HepG2 (cell line): ENCODE measurements at regions not wholly inside any gene's neighbourhood (a gene's known extent, or its start where the extent isn't known, plus 50 kb on each side); places are given as distances from the start of the nearest gene placed in this dataset.

Experiments
- BHLHE40 ChIP-seq: IDR thresholded peaks from 2 replicates; pipeline ENCODE4 v1.6.1; 2011; ENCODE audit warnings: low read length, improper control_type of control experiment
- CBX5 ChIP-seq: sonication (generic); formaldehyde crosslinking; IDR thresholded peaks from 2 replicates; pipeline ENCODE4 v1.4.0; 2020; ENCODE audit warnings: missing genetic modification reagents, borderline replicate concordance
- EEA1 ChIP-seq: sonication (generic); formaldehyde crosslinking; IDR thresholded peaks from 2 replicates; pipeline ENCODE4 v1.5.1; 2020; ENCODE audit warnings: mild to moderate bottlenecking, missing genetic modification reagents, borderline replicate concordance
- KDM2A ChIP-seq: sonication (generic); formaldehyde crosslinking; IDR thresholded peaks from 2 replicates; pipeline ENCODE4 v1.4.0; 2020; ENCODE audit warnings: low read depth, missing genetic modification reagents, borderline replicate concordance
- KDM5A ChIP-seq: fragments of 200-600 bp; sonication (generic); IDR thresholded peaks from 2 replicates; pipeline ENCODE4 v1.7.0; 2018; ENCODE audit warnings: antibody characterized with exemption, mild to moderate bottlenecking, low read length, borderline replicate concordance
- MTF1 ChIP-seq: sonication (generic); formaldehyde crosslinking; IDR thresholded peaks from 2 replicates; pipeline ENCODE4 v1.5.0; 2020; ENCODE audit warnings: missing genetic modification reagents
- NKX3-1 ChIP-seq: sonication (generic); formaldehyde crosslinking; IDR thresholded peaks from 2 replicates; pipeline ENCODE4 v1.5.0; 2020; ENCODE audit warnings: missing genetic modification reagents
- RXRA ChIP-seq: sonication (generic); formaldehyde crosslinking; IDR thresholded peaks from 2 replicates; pipeline ENCODE4 v1.5.1; 2020; ENCODE audit warnings: missing genetic modification reagents
- ZNF263 ChIP-seq: sonication (generic); formaldehyde crosslinking; IDR thresholded peaks from 2 replicates; pipeline ENCODE4 v1.4.0; 2020; ENCODE audit warnings: missing genetic modification reagents
- ZNF556 ChIP-seq: sonication (generic); formaldehyde crosslinking; IDR thresholded peaks from 2 replicates; pipeline ENCODE4 v1.4.0; 2020; ENCODE audit warnings: mild to moderate bottlenecking, missing genetic modification reagents, borderline replicate concordance
- ZNF678 ChIP-seq: sonication (generic); formaldehyde crosslinking; IDR thresholded peaks from 2 replicates; pipeline ENCODE4 v1.4.0; 2020; ENCODE audit warnings: mild to moderate bottlenecking, missing genetic modification reagents
- ZNF775 ChIP-seq: sonication (generic); formaldehyde crosslinking; IDR thresholded peaks from 2 replicates; pipeline ENCODE4 v1.4.0; 2020; ENCODE audit warnings: missing genetic modification reagents, mild to moderate bottlenecking, moderate library complexity, borderline replicate concordance
- ZNF879 ChIP-seq: sonication (generic); formaldehyde crosslinking; IDR thresholded peaks from 2 replicates; pipeline ENCODE4 v1.8.1; 2023; ENCODE audit warnings: missing genetic modification reagents
- ZSCAN25 ChIP-seq: sonication (generic); formaldehyde crosslinking; IDR thresholded peaks from 2 replicates; pipeline ENCODE4 v1.8.0; 2022; ENCODE audit warnings: mild to moderate bottlenecking, missing genetic modification reagents
- TF ChIP-seq, protein P1 (sequence below), 2 experiments: sonication (generic) in 1 of 2; formaldehyde crosslinking in 1 of 2; IDR thresholded peaks; 2 replicates each; pipeline versions ENCODE4 v1.4.0 to v1.6.1; 2016 to 2020; ENCODE audit warnings: borderline replicate concordance in 1 of 2, low read depth in 1 of 2, mild to moderate bottlenecking in 1 of 2, missing genetic modification reagents in 1 of 2
- TF ChIP-seq, protein P2 (sequence below): sonication (generic); formaldehyde crosslinking; IDR thresholded peaks from 2 replicates; pipeline ENCODE4 v1.4.0; 2020; ENCODE audit warnings: missing genetic modification reagents, mild to moderate bottlenecking, borderline replicate concordance
- TF ChIP-seq, protein P3 (sequence below): sonication (generic); formaldehyde crosslinking; IDR thresholded peaks from 2 replicates; pipeline ENCODE4 v1.8.0; 2022; ENCODE audit warnings: missing genetic modification reagents, mild to moderate bottlenecking, moderate library complexity, borderline replicate concordance
- TF ChIP-seq, protein P4 (sequence below): sonication (generic); formaldehyde crosslinking; IDR thresholded peaks from 2 replicates; pipeline ENCODE4 v1.5.1; 2020; ENCODE audit warnings: missing genetic modification reagents, mild to moderate bottlenecking, borderline replicate concordance

DNA sequence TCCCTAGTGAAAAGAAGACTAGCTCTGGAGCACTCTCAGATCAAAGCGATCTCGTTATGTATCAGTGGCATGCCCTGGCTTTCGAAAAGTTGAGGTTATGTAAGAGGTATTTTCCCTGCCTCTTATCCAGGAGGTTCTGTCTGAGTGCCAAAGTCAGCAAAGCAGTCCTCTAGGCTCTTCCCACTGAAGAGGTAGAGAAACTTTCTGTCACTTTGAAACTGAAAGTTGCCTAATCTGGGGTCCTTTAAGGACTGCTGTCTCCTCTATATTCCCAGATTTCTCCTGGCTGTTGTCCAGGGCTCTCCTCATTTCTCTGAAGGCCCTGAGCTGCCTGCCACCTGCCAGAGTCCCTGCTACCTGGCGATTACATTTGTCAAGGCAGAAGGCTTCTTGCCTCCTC, 96.3 kb downstream of the B3GNT2 start (continued):
- TF ChIP-seq, protein P1, sequence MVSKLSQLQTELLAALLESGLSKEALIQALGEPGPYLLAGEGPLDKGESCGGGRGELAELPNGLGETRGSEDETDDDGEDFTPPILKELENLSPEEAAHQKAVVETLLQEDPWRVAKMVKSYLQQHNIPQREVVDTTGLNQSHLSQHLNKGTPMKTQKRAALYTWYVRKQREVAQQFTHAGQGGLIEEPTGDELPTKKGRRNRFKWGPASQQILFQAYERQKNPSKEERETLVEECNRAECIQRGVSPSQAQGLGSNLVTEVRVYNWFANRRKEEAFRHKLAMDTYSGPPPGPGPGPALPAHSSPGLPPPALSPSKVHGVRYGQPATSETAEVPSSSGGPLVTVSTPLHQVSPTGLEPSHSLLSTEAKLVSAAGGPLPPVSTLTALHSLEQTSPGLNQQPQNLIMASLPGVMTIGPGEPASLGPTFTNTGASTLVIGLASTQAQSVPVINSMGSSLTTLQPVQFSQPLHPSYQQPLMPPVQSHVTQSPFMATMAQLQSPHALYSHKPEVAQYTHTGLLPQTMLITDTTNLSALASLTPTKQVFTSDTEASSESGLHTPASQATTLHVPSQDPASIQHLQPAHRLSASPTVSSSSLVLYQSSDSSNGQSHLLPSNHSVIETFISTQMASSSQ (IDR thresholded peaks at IDR 0.05; ENCODE audit: low read depth) = no peak
- TF ChIP-seq, protein P1 (CRISPR knock-in tag; IDR thresholded peaks at IDR 0.05; ENCODE audit: borderline replicate concordance) = no peak
- TF ChIP-seq KDM5A (no peak), KDM2A (no peak), ZNF556 (no peak), ZNF678 (CRISPR knock-in tag) (no peak), CBX5 (CRISPR knock-in tag) (no peak), EEA1 (CRISPR knock-in tag) (no peak), MTF1 (CRISPR knock-in tag) (no peak), ZSCAN25 (CRISPR knock-in tag) (no peak), NKX3-1 (CRISPR knock-in tag) (no peak), RXRA (CRISPR knock-in tag) (no peak; the same call in 1 of the 2 replicates), BHLHE40 (no peak), ZNF879 (CRISPR knock-in tag) (no peak), ZNF775 (CRISPR knock-in tag) (no peak), ZNF263 (CRISPR knock-in tag) (peak; percentile 97)
- TF ChIP-seq, protein P2, sequence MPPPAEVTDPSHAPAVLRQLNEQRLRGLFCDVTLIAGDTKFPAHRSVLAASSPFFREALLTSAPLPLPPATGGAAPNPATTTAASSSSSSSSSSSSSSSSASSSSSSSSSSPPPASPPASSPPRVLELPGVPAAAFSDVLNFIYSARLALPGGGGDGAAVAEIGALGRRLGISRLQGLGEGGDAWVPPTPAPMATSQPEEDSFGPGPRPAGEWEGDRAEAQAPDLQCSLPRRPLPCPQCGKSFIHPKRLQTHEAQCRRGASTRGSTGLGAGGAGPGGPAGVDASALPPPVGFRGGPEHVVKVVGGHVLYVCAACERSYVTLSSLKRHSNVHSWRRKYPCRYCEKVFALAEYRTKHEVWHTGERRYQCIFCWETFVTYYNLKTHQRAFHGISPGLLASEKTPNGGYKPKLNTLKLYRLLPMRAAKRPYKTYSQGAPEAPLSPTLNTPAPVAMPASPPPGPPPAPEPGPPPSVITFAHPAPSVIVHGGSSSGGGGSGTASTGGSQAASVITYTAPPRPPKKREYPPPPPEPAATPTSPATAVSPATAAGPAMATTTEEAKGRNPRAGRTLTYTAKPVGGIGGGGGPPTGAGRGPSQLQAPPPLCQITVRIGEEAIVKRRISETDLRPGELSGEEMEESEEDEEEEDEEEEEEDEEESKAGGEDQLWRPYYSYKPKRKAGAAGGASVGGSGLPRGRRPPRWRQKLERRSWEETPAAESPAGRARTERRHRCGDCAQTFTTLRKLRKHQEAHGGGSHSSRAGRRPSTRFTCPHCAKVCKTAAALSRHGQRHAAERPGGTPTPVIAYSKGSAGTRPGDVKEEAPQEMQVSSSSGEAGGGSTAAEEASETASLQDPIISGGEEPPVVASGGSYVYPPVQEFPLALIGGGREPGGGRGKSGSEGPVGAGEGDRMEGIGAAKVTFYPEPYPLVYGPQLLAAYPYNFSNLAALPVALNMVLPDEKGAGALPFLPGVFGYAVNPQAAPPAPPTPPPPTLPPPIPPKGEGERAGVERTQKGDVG (CRISPR knock-in tag) = no peak
- TF ChIP-seq, protein P3, sequence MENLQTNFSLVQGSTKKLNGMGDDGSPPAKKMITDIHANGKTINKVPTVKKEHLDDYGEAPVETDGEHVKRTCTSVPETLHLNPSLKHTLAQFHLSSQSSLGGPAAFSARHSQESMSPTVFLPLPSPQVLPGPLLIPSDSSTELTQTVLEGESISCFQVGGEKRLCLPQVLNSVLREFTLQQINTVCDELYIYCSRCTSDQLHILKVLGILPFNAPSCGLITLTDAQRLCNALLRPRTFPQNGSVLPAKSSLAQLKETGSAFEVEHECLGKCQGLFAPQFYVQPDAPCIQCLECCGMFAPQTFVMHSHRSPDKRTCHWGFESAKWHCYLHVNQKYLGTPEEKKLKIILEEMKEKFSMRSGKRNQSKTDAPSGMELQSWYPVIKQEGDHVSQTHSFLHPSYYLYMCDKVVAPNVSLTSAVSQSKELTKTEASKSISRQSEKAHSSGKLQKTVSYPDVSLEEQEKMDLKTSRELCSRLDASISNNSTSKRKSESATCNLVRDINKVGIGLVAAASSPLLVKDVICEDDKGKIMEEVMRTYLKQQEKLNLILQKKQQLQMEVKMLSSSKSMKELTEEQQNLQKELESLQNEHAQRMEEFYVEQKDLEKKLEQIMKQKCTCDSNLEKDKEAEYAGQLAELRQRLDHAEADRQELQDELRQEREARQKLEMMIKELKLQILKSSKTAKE (CRISPR knock-in tag) = no peak; the same call in 1 of the 2 replicates
- TF ChIP-seq, protein P4, sequence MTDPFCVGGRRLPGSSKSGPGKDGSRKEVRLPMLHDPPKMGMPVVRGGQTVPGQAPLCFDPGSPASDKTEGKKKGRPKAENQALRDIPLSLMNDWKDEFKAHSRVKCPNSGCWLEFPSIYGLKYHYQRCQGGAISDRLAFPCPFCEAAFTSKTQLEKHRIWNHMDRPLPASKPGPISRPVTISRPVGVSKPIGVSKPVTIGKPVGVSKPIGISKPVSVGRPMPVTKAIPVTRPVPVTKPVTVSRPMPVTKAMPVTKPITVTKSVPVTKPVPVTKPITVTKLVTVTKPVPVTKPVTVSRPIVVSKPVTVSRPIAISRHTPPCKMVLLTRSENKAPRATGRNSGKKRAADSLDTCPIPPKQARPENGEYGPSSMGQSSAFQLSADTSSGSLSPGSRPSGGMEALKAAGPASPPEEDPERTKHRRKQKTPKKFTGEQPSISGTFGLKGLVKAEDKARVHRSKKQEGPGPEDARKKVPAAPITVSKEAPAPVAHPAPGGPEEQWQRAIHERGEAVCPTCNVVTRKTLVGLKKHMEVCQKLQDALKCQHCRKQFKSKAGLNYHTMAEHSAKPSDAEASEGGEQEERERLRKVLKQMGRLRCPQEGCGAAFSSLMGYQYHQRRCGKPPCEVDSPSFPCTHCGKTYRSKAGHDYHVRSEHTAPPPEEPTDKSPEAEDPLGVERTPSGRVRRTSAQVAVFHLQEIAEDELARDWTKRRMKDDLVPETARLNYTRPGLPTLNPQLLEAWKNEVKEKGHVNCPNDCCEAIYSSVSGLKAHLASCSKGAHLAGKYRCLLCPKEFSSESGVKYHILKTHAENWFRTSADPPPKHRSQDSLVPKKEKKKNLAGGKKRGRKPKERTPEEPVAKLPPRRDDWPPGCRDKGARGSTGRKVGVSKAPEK = no peak
